GM12878 (cell line): ENCODE measurements at regions not wholly inside any gene's neighbourhood (a gene's known extent, or its start where the extent isn't known, plus 50 kb on each side); places are given as distances from the start of the nearest gene placed in this dataset.
A peak's percentile ranks its signal among the peaks of the same experiment; 100 is the strongest.

Source experiments
- ATAC-seq: fragments of 200-7000 bp; cut with Tn5 transposase; 3 replicates; pipeline ENCODE4 v1.9.1; 2020; ENCODE audit warnings: mild to moderate bottlenecking, moderate library complexity
- BruUV-seq: library from RNA; stranded (reverse); fragments of 400-500 nt; replicated peaks from 2 replicates; lab custom pipeline; 2021; lab: Mats Ljungman, UMichigan
- CTCF ChIA-PET: fragments of 300-600 bp; sonication (Branson Sonifier 250); formaldehyde crosslinking; extraction: SDS; loops from one replicate; lab custom pipeline; 2021; ENCODE audit warnings: inconsistent platforms; lab: Yijun Ruan, JAX
- POLR2A ChIA-PET: fragments of 350-600 bp; formaldehyde crosslinking; extraction: SDS; loops from one replicate; lab custom pipeline; 2021; ENCODE audit warnings: inconsistent platforms; lab: Charles Lee
- RAD21 ChIA-PET: fragments of 300-600 bp; sonication (Branson Sonifier 250); formaldehyde crosslinking; loops from one replicate; lab custom pipeline; 2023; ENCODE audit warnings: antibody characterized with exemption; ENCODE audit not compliant: unreplicated experiment; lab: Charles Lee
- SMC1A ChIA-PET: fragments of 300-600 bp; sonication (Branson Sonifier 250); formaldehyde crosslinking; loops from one replicate; lab custom pipeline; 2023; ENCODE audit not compliant: unreplicated experiment, uncharacterized antibody; lab: Charles Lee
- DNase-seq: peaks from one replicate; pipeline ENCODE4 v3.0.0-alpha.2; 2011; ENCODE audit warnings: low read depth, low spot score
- FAIRE-seq: peaks from 3 replicates; lab custom pipeline; 2011; peaks lifted over from hg19 to GRCh38; lab: Jason Lieb, UNC
- H2AFZ ChIP-seq: 2 replicates; pipeline ENCODE4 v1.6.0; 2011; ENCODE audit warnings: low read depth, low read length, control low read depth; ENCODE audit not compliant: control insufficient read depth
- H3K27ac ChIP-seq: 2 replicates; pipeline ENCODE4 v1.5.1; 2011; ENCODE audit warnings: control low read depth; ENCODE audit not compliant: control insufficient read depth, insufficient read depth
- H3K27me3 ChIP-seq, 2 experiments: replicated peaks in 1 of 2; 2 replicates each; pipeline versions ENCODE4 v1.6.0 to v1.6.1; 2011; ENCODE audit warnings: low read length in 1 of 2; ENCODE audit not compliant: control insufficient read depth in 2 of 2, insufficient read depth in 2 of 2
- H3K36me3 ChIP-seq, 2 experiments: 2 replicates each; pipeline ENCODE4 v1.5.1; 2011; ENCODE audit warnings: low read length in 1 of 2; ENCODE audit not compliant: control insufficient read depth in 2 of 2, insufficient read depth in 2 of 2
- H3K4me1 ChIP-seq: 2 replicates; pipeline ENCODE4 v1.6.1; 2011; ENCODE audit warnings: mild to moderate bottlenecking, low read length, moderate library complexity, mixed read lengths; ENCODE audit not compliant: control insufficient read depth, insufficient read depth
- H3K4me2 ChIP-seq: 2 replicates; pipeline ENCODE4 v1.6.0; 2011; ENCODE audit warnings: control low read depth; ENCODE audit not compliant: control insufficient read depth, insufficient read depth
- H3K4me3 ChIP-seq: fragments of 200-600 bp; sonication (generic); 2 replicates; pipeline ENCODE4 v1.5.1; 2016
- H3K79me2 ChIP-seq: 2 replicates; pipeline ENCODE4 v1.6.0; 2011; ENCODE audit warnings: low read length; ENCODE audit not compliant: control insufficient read depth, insufficient read depth
- H3K9ac ChIP-seq: 2 replicates; pipeline ENCODE4 v1.8.0; 2011; ENCODE audit warnings: low read length, control low read depth, mixed read lengths; ENCODE audit not compliant: control insufficient read depth, insufficient read depth
- H3K9me3 ChIP-seq: replicated peaks from 3 replicates; pipeline ENCODE4 v1.5.1; 2011; ENCODE audit warnings: mild to moderate bottlenecking, low read length; ENCODE audit not compliant: control insufficient read depth, insufficient read depth
- H4K20me1 ChIP-seq: 2 replicates; pipeline ENCODE4 v1.6.0; 2011; ENCODE audit not compliant: control insufficient read depth, insufficient read depth
- ASH2L ChIP-seq: fragments of 300-600, 200-600 bp; sonication (generic); IDR thresholded peaks from 2 replicates; pipeline ENCODE4 v1.6.1; 2017; ENCODE audit warnings: low read depth, mild to moderate bottlenecking, borderline replicate concordance
- CREM ChIP-seq: IDR thresholded peaks from 2 replicates; pipeline ENCODE4 v1.6.1; 2014; ENCODE audit warnings: antibody characterized with exemption, low read depth
- LARP7 ChIP-seq: fragments of 450-650 bp; IDR thresholded peaks from 2 replicates; pipeline ENCODE4 v1.6.1; 2017; ENCODE audit warnings: mild to moderate bottlenecking
- MEF2A ChIP-seq: IDR thresholded peaks from 2 replicates; pipeline ENCODE4 v1.6.1; 2011; ENCODE audit warnings: low read depth, mild to moderate bottlenecking, low read length, moderate library complexity; ENCODE audit not compliant: insufficient read depth
- MTA3 ChIP-seq: IDR thresholded peaks from 2 replicates; pipeline ENCODE4 v1.6.1; 2012; ENCODE audit warnings: low read length, inconsistent platforms, borderline replicate concordance
- RAD51 ChIP-seq: fragments of 450-650 bp; IDR thresholded peaks from 2 replicates; pipeline ENCODE4 v1.6.1; 2016; ENCODE audit warnings: moderate library complexity, mild to moderate bottlenecking, inconsistent platforms
- ZNF274 ChIP-seq: IDR thresholded peaks from one replicate; pipeline ENCODE4 v1.8.0; 2011; ENCODE audit not compliant: insufficient read length, insufficient read depth
- WGBS: methylation state at CpG from one replicate; pipeline ENCODE4 v1.1.6; 2016; ENCODE audit warnings: low lambda C conversion rate; ENCODE audit not compliant: insufficient replicate concordance, insufficient coverage; ENCODE audit errors: missing lambda C conversion rate; 5-methylcytosine and 5-hydroxymethylcytosine counted together
- in situ Hi-C: fragments of 300-500 bp; cut with MboI; formaldehyde crosslinking; loops from 9 replicates; pipeline ENCODE4 v1.14.3; 2018; ENCODE audit warnings: mixed read lengths
- intact Hi-C: fragments of 100-400 bp; cut with micrococcal nuclease; formaldehyde crosslinking; loops from one replicate; pipeline ENCODE4 v1.14.2; 2022; ENCODE audit not compliant: unreplicated experiment
- TF ChIP-seq, protein P1 (sequence below): fragments of 450-650 bp; conservative IDR thresholded peaks from 2 replicates; pipeline ENCODE4 v1.6.1; 2017; ENCODE audit warnings: mild to moderate bottlenecking, moderate library complexity
- TF ChIP-seq, protein P2 (sequence below): fragments of 450-650 bp; IDR thresholded peaks from 2 replicates; pipeline ENCODE4 v1.6.1; 2016; ENCODE audit warnings: mild to moderate bottlenecking, moderate library complexity, borderline replicate concordance

DNA sequence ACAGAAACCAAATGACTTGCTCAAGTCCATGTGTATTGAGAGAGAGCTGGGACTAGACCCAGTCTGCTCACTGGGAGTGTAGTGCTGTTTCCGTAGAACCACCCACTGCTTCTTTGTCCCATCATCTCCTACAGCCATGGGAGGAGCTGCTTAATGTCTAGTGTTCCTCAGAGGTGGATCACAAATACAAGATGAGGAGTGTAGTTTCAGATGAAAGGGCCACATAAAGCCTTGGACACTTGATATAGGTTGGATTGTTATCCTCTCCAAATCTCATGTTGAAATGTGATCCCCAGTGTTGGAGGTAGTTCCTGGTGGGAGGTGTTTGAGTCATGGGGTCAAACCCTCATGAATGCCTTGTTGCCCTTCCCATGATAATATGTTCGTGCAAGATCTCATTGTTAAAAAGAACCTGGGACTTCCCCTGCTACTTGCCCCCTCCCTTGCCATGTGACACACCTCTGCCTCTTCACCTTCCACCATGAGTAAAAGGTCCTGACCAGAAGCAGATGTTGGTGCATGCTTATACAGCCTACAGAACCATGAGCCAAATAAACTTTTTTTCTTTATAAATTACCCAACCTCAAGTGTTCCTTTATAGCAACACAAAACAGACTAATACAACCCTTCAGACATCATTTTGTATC, 127.5 kb upstream of the DNAH14 start:
- BruUV-seq = no TSS peak
- DNase-seq (no peak), ATAC-seq (peak; percentile 65), FAIRE-seq (no peak)
- Histone ChIP-seq H3K4me1 (no peaks in the 10 kb centered on the region), H3K79me2 (no peaks in the 10 kb centered on the region), H3K4me2 (no peak overlapping the region), H4K20me1 (no peaks in the 10 kb centered on the region), H3K27me3 (no peaks in the 10 kb centered on the region), H3K9ac (no peak overlapping the region), H3K36me3 (no peaks in the 10 kb centered on the region), H2AFZ (no peak overlapping the region), H3K4me3 (no peak overlapping the region), H3K9me3 (no peaks in the 10 kb centered on the region; the same call in 2 of the 3 replicates), H3K27ac (no peak overlapping the region)
- whole genome bisulfite sequencing = 23% methylated on average over 2 of the region's 2 CpGs
- POLR2A ChIA-PET = interaction anchor here (0.9 kb wide), 1 partner anchor 12 kb away, joined by 3 read pairs; no protein-coding TSS in a partner anchor
- RAD21 ChIA-PET = interaction anchor here (1.7 kb wide), 1 partner anchor 62 kb away, joined by 3 read pairs; no protein-coding TSS in a partner anchor
- CTCF ChIA-PET = no interaction called here
- in situ Hi-C loops = no loop called here
- intact Hi-C loops = no loop called here
- TF ChIP-seq CREM (no peak), RAD51 (peak; percentile 64), LARP7 (no peak)
- SMC1A ChIA-PET = interaction anchor here (0.6 to 1.1 kb wide), 3 partner anchors 20 to 167 kb away, joined by 3 to 4 read pairs (median 3); no protein-coding TSS in a partner anchor

DNA sequence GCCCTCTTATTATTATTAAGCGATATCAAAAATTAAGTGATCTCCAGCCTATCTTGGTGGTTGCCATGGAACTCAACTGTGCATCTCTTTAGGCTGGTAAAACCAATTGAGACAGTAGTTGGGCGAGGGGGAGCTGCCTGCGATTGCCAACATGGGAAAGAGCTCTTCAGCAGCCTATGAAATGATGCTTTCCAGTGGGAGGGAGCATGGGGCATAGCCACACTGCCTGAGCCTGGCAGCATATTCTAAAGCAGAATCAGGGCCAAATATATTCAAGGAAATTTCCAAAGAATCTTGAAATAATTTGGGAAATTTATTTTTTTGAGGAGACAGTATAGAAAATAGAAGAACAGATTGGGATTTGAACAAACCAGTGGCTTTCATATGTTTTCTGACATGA, 126.9 kb upstream of the DNAH14 start:
- Histone ChIP-seq H3K9ac (no peak overlapping the region), H3K27ac (no peak overlapping the region), H3K4me1 (no peaks in the 10 kb centered on the region), H4K20me1 (no peaks in the 10 kb centered on the region), H3K27me3 (no peaks in the 10 kb centered on the region), H2AFZ (no peak overlapping the region), H3K4me2 (no peak overlapping the region), H3K9me3 (no peaks in the 10 kb centered on the region; the same call in 2 of the 3 replicates), H3K4me3 (no peak overlapping the region), H3K36me3 (no peaks in the 10 kb centered on the region), H3K79me2 (no peaks in the 10 kb centered on the region)
- SMC1A ChIA-PET = interaction anchor here (0.6 to 0.9 kb wide), 2 partner anchors 49 to 168 kb away, joined by 3 read pairs; no protein-coding TSS in a partner anchor
- RAD21 ChIA-PET = interaction anchor here (1.7 to 1.9 kb wide), 3 partner anchors 49 to 66 kb away, joined by 3 to 9 read pairs (median 7); no protein-coding TSS in a partner anchor
- in situ Hi-C loops = no loop called here
- no peak for FAIRE-seq
- no TSS peak for BruUV-seq
- intact Hi-C loops = no loop called here
- no peak for ATAC-seq
- no peak for DNase-seq
- POLR2A ChIA-PET = no interaction called here
- WGBS = 50% methylated on average over 3 of the region's 3 CpGs
- CTCF ChIA-PET = no interaction called here
- TF ChIP-seq LARP7 (no peak), ASH2L (no peak), MEF2A (no peak), MTA3 (no peak), ZNF274 (no peak)
- TF ChIP-seq, protein P1, sequence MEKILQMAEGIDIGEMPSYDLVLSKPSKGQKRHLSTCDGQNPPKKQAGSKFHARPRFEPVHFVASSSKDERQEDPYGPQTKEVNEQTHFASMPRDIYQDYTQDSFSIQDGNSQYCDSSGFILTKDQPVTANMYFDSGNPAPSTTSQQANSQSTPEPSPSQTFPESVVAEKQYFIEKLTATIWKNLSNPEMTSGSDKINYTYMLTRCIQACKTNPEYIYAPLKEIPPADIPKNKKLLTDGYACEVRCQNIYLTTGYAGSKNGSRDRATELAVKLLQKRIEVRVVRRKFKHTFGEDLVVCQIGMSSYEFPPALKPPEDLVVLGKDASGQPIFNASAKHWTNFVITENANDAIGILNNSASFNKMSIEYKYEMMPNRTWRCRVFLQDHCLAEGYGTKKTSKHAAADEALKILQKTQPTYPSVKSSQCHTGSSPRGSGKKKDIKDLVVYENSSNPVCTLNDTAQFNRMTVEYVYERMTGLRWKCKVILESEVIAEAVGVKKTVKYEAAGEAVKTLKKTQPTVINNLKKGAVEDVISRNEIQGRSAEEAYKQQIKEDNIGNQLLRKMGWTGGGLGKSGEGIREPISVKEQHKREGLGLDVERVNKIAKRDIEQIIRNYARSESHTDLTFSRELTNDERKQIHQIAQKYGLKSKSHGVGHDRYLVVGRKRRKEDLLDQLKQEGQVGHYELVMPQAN = no peak
- TF ChIP-seq, protein P2, sequence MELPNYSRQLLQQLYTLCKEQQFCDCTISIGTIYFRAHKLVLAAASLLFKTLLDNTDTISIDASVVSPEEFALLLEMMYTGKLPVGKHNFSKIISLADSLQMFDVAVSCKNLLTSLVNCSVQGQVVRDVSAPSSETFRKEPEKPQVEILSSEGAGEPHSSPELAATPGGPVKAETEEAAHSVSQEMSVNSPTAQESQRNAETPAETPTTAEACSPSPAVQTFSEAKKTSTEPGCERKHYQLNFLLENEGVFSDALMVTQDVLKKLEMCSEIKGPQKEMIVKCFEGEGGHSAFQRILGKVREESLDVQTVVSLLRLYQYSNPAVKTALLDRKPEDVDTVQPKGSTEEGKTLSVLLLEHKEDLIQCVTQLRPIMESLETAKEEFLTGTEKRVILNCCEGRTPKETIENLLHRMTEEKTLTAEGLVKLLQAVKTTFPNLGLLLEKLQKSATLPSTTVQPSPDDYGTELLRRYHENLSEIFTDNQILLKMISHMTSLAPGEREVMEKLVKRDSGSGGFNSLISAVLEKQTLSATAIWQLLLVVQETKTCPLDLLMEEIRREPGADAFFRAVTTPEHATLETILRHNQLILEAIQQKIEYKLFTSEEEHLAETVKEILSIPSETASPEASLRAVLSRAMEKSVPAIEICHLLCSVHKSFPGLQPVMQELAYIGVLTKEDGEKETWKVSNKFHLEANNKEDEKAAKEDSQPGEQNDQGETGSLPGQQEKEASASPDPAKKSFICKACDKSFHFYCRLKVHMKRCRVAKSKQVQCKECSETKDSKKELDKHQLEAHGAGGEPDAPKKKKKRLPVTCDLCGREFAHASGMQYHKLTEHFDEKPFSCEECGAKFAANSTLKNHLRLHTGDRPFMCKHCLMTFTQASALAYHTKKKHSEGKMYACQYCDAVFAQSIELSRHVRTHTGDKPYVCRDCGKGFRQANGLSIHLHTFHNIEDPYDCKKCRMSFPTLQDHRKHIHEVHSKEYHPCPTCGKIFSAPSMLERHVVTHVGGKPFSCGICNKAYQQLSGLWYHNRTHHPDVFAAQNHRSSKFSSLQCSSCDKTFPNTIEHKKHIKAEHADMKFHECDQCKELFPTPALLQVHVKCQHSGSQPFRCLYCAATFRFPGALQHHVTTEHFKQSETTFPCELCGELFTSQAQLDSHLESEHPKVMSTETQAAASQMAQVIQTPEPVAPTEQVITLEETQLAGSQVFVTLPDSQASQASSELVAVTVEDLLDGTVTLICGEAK = no peak
